HG03558 (cell line): ENCODE measurements at regions not wholly inside any gene's neighbourhood (a gene's known extent, or its start where the extent isn't known, plus 50 kb on each side); places are given as distances from the start of the nearest gene placed in this dataset.
"Not testable (repeated sequence)": the region's sequence is repeated elsewhere in the genome, so short reads cannot be mapped to it uniquely, and the experiment has no call there.

Experiments used
- ATAC-seq: cut with Tn5 transposase; IDR thresholded peaks from one replicate; pipeline ENCODE4 v1.9.1; 2021; ENCODE audit warnings: moderate number of reproducible peaks; ENCODE audit not compliant: unreplicated experiment; ENCODE audit errors: extremely low read depth

- no peak for ATAC-seq
Measured at GRCh38 chr14:44453433-44454171, 53.5 kb downstream of the FSCB start.

- not testable (repeated sequence) for ATAC-seq
Measured at GRCh38 chr14:44450232-44450631, 56.9 kb downstream of the FSCB start.

- no peak for ATAC-seq
Measured at GRCh38 chr14:44449680-44450079, 57.4 kb downstream of the FSCB start.

GRCh38 chr14:44448951-44449358 is 58.1 kb downstream of the FSCB start:
- no peak for ATAC-seq

GRCh38 chr14:44446965-44447364 is 60.1 kb downstream of the FSCB start:
- ATAC-seq = no peak

GRCh38 chr14:44444454-44444853 is 62.6 kb downstream of the FSCB start:
- ATAC-seq = no peak

GRCh38 chr14:44438936-44439335 is 68.1 kb downstream of the FSCB start:
- ATAC-seq = no peak

- no peak for ATAC-seq
Measured at GRCh38 chr14:44438221-44438620, 68.9 kb downstream of the FSCB start.

GRCh38 chr14:44436458-44436857 is 70.6 kb downstream of the FSCB start:
- ATAC-seq = no peak

GRCh38 chr14:44428231-44428945 is 78.7 kb downstream of the FSCB start:
- no peak for ATAC-seq

GRCh38 chr14:44422699-44423098 is 84.4 kb downstream of the FSCB start:
- ATAC-seq = no peak

GRCh38 chr14:44420226-44420625 is 86.9 kb downstream of the FSCB start:
- no peak for ATAC-seq

GRCh38 chr14:44418856-44419255 is 88.2 kb downstream of the FSCB start:
- no peak for ATAC-seq

- no peak for ATAC-seq
Measured at GRCh38 chr14:44417809-44418208, 89.3 kb downstream of the FSCB start.

GRCh38 chr14:44414646-44415045 is 92.4 kb downstream of the FSCB start:
- ATAC-seq = no peak

GRCh38 chr14:44412858-44413569 is 94.1 kb downstream of the FSCB start:
- ATAC-seq = no peak

GRCh38 chr14:44405011-44405486 is 102.0 kb downstream of the FSCB start:
- ATAC-seq = no peak

GRCh38 chr14:44404599-44404998 is 102.5 kb downstream of the FSCB start:
- ATAC-seq = no peak

- ATAC-seq = no peak
Measured at GRCh38 chr14:44404036-44404435, 103.0 kb downstream of the FSCB start.

GRCh38 chr14:44403193-44403592 is 103.9 kb downstream of the FSCB start:
- ATAC-seq = no peak

- no peak for ATAC-seq
Measured at GRCh38 chr14:44396226-44396625, 110.9 kb downstream of the FSCB start.
